ENCODE measurements at regions not wholly inside any gene's neighbourhood (a gene's known extent, or its start where the extent isn't known, plus 50 kb on each side); places are given as distances from the start of the nearest gene placed in this dataset.

DNA sequence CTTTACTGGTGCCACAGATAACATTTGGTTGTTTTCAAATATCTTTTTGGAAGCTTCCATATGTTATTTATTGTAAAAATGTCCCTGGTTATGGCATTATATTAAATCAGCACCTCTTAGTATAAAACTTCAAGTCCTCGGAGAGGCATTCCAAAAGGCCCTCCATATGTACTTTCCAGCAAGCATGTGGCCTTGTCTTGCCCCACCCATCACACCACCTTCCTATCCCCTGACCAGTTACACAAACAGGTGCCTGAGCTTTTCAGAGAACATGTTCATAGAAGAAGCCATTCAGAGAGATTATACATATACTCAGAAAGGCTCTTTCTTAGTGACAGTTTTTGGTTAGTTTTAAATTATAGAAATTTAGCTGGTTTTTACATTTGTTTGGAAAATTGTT is 92.4 kb upstream of the PRKG1 start:
- POLR2A ChIA-PET: no interaction called here
- Histone ChIP-seq H3K4me1 (ENCODE audit: control insufficient read depth in 1 of 2, insufficient read depth in 2 of 2, low read length in 2 of 2) (no peaks in the 10 kb centered on the region), H3K4me2 (ENCODE audit: low read length) (no peak overlapping the region), H3K79me2 (ENCODE audit: insufficient read depth, low read length) (no peaks in the 10 kb centered on the region), H2AFZ (ENCODE audit: low read depth, low read length, poor library complexity, severe bottlenecking) (no peak overlapping the region), H3K27me3 (ENCODE audit: insufficient read depth, low read length) (no peaks in the 10 kb centered on the region), H4K20me1 (ENCODE audit: insufficient read depth) (no peaks in the 10 kb centered on the region), H3K36me3 (ENCODE audit: control insufficient read depth in 1 of 2, insufficient read depth in 2 of 2, low read length in 2 of 2) (no peaks in the 10 kb centered on the region), H3K9me3 (ENCODE audit: control insufficient read depth in 1 of 2, insufficient read depth in 1 of 2, low read depth in 1 of 2, low read length in 2 of 2) (no peaks in the 10 kb centered on the region), H3K4me3 (replicated peaks in 1 of 2; ENCODE audit: low read depth in 1 of 2, low read length in 2 of 2) (no peak overlapping the region), H3K9ac (ENCODE audit: low read length) (no peak overlapping the region), H3K27ac (ENCODE audit: low read depth, low read length) (no peak overlapping the region), H3K9me2 (ENCODE audit: insufficient read depth) (no peaks in the 10 kb centered on the region)
- CTCF ChIA-PET: interaction anchor here (0.8 kb wide), 1 partner anchor 192 kb away, joined by 3 read pairs; no protein-coding TSS in a partner anchor
- intact Hi-C loops (cut with micrococcal nuclease): no loop called here
- no peak for TF ChIP-seq CBX3 (IDR thresholded peaks at IDR 0.05; ENCODE audit: low read depth)
- no peak for TF ChIP-seq POLR2AphosphoS5 (IDR thresholded peaks at IDR 0.05; ENCODE audit: low read depth, low read length)
- no peak for TF ChIP-seq MAX (IDR thresholded peaks at IDR 0.05)
- no peak for TF ChIP-seq RAD21 (IDR thresholded peaks at IDR 0.05; ENCODE audit: low read depth)
- TF ChIP-seq YY1 (IDR thresholded peaks at IDR 0.05; ENCODE audit: extremely low read depth, insufficient replicate concordance, low read depth, low read length): no peak
- TF ChIP-seq, protein P1, sequence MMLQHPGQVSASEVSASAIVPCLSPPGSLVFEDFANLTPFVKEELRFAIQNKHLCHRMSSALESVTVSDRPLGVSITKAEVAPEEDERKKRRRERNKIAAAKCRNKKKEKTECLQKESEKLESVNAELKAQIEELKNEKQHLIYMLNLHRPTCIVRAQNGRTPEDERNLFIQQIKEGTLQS (IDR thresholded peaks at IDR 0.05): no peak
- TF ChIP-seq ZNF274 (IDR thresholded peaks at IDR 0.05; ENCODE audit: low read depth, low read length): no peak
- TF ChIP-seq SP1 (IDR thresholded peaks at IDR 0.05; ENCODE audit: low read depth): no peak
- no peak for TF ChIP-seq JUND (IDR thresholded peaks at IDR 0.05)
- no peak for TF ChIP-seq FOSL1 (IDR thresholded peaks at IDR 0.05; ENCODE audit: low read depth)
- no peak for TF ChIP-seq SIN3A (IDR thresholded peaks at IDR 0.05; ENCODE audit: low read depth)
- TF ChIP-seq, protein P2, sequence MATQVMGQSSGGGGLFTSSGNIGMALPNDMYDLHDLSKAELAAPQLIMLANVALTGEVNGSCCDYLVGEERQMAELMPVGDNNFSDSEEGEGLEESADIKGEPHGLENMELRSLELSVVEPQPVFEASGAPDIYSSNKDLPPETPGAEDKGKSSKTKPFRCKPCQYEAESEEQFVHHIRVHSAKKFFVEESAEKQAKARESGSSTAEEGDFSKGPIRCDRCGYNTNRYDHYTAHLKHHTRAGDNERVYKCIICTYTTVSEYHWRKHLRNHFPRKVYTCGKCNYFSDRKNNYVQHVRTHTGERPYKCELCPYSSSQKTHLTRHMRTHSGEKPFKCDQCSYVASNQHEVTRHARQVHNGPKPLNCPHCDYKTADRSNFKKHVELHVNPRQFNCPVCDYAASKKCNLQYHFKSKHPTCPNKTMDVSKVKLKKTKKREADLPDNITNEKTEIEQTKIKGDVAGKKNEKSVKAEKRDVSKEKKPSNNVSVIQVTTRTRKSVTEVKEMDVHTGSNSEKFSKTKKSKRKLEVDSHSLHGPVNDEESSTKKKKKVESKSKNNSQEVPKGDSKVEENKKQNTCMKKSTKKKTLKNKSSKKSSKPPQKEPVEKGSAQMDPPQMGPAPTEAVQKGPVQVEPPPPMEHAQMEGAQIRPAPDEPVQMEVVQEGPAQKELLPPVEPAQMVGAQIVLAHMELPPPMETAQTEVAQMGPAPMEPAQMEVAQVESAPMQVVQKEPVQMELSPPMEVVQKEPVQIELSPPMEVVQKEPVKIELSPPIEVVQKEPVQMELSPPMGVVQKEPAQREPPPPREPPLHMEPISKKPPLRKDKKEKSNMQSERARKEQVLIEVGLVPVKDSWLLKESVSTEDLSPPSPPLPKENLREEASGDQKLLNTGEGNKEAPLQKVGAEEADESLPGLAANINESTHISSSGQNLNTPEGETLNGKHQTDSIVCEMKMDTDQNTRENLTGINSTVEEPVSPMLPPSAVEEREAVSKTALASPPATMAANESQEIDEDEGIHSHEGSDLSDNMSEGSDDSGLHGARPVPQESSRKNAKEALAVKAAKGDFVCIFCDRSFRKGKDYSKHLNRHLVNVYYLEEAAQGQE (IDR thresholded peaks at IDR 0.05; ENCODE audit: low read depth): no peak
- TF ChIP-seq EZH2 (IDR thresholded peaks at IDR 0.05): no peak
- BruUV-seq (replicated peaks): no TSS peak
- DNase-seq (ENCODE audit: low read depth, low spot score): no peak
- ATAC-seq: no peak
- RAD21 ChIA-PET (ENCODE audit: low non-redundant PET in 1 of 2, low total read pairs in 2 of 2, uncharacterized antibody in 2 of 2, unreplicated experiment in 2 of 2): no interaction called here
